ENCODE measurements at regions not wholly inside any gene's neighbourhood (a gene's known extent, or its start where the extent isn't known, plus 50 kb on each side); places are given as distances from the start of the nearest gene placed in this dataset.

- H3K27ac ChIP-seq (ENCODE audit: low read depth, low read length) = no peak overlapping the region
- H3K4me3 ChIP-seq (ENCODE audit: low read depth in 1 of 5, low read length in 5 of 5) = no peak overlapping the region
- no peak overlapping the region for H3K9ac ChIP-seq (ENCODE audit: low read length in 5 of 5)
- H3K4me1 ChIP-seq (ENCODE audit: control insufficient read depth in 5 of 5, insufficient read depth in 5 of 5, low read length in 5 of 5) = peaks cover 0 to 17% (median 8%) of the 10 kb centered on the region in 5 donors
- no peaks in the 10 kb centered on the region for H3K27me3 ChIP-seq (ENCODE audit: control insufficient read depth in 5 of 5, insufficient read depth in 4 of 5, low read length in 5 of 5)
- H3K9me3 ChIP-seq (ENCODE audit: control insufficient read depth in 5 of 5, low read length in 5 of 5) = no peaks in the 10 kb centered on the region
- H3K36me3 ChIP-seq (ENCODE audit: control insufficient read depth in 5 of 5, insufficient read depth in 5 of 5, low read length in 5 of 5) = peaks cover 0 to 15% (median 5%) of the 10 kb centered on the region in 5 donors
Observed at GRCh38 chr2:196248467-196249094, 77.2 kb upstream of the STK17B start.

GRCh38 chr2:196249171-196249570 is 77.8 kb upstream of the STK17B start:
- Histone ChIP-seq H3K9me3 (ENCODE audit: control insufficient read depth in 5 of 5, low read length in 5 of 5) (no peaks in the 10 kb centered on the region), H3K4me3 (ENCODE audit: low read depth in 1 of 5, low read length in 5 of 5) (no peak overlapping the region), H3K9ac (ENCODE audit: low read length in 5 of 5) (no peak overlapping the region), H3K27me3 (ENCODE audit: control insufficient read depth in 5 of 5, insufficient read depth in 4 of 5, low read length in 5 of 5) (no peaks in the 10 kb centered on the region), H3K4me1 (ENCODE audit: control insufficient read depth in 5 of 5, insufficient read depth in 5 of 5, low read length in 5 of 5) (peaks cover 0 to 17% (median 8%) of the 10 kb centered on the region in 5 donors), H3K36me3 (ENCODE audit: control insufficient read depth in 5 of 5, insufficient read depth in 5 of 5, low read length in 5 of 5) (peaks cover 0 to 18% (median 7%) of the 10 kb centered on the region in 5 donors), H3K27ac (ENCODE audit: low read depth, low read length) (no peak overlapping the region)

- Histone ChIP-seq H3K9ac (ENCODE audit: low read length in 5 of 5) (no peak overlapping the region), H3K27ac (ENCODE audit: low read depth, low read length) (no peak overlapping the region), H3K36me3 (ENCODE audit: control insufficient read depth in 5 of 5, insufficient read depth in 5 of 5, low read length in 5 of 5) (peaks cover 0 to 18% (median 7%) of the 10 kb centered on the region in 5 donors), H3K4me3 (ENCODE audit: low read depth in 1 of 5, low read length in 5 of 5) (no peak overlapping the region), H3K4me1 (ENCODE audit: control insufficient read depth in 5 of 5, insufficient read depth in 5 of 5, low read length in 5 of 5) (peaks cover 0 to 17% (median 8%) of the 10 kb centered on the region in 5 donors), H3K9me3 (ENCODE audit: control insufficient read depth in 5 of 5, low read length in 5 of 5) (no peaks in the 10 kb centered on the region), H3K27me3 (ENCODE audit: control insufficient read depth in 5 of 5, insufficient read depth in 4 of 5, low read length in 5 of 5) (no peaks in the 10 kb centered on the region)
Observed at GRCh38 chr2:196249860-196250259, 78.5 kb upstream of the STK17B start.

- Histone ChIP-seq H3K27me3 (ENCODE audit: control insufficient read depth in 5 of 5, insufficient read depth in 4 of 5, low read length in 5 of 5) (no peaks in the 10 kb centered on the region), H3K4me1 (ENCODE audit: control insufficient read depth in 5 of 5, insufficient read depth in 5 of 5, low read length in 5 of 5) (peaks cover 0 to 17% (median 8%) of the 10 kb centered on the region in 5 donors), H3K4me3 (ENCODE audit: low read depth in 1 of 5, low read length in 5 of 5) (no peak overlapping the region), H3K9ac (ENCODE audit: low read length in 5 of 5) (no peak overlapping the region), H3K27ac (ENCODE audit: low read depth, low read length) (no peak overlapping the region), H3K9me3 (ENCODE audit: control insufficient read depth in 5 of 5, low read length in 5 of 5) (no peaks in the 10 kb centered on the region), H3K36me3 (ENCODE audit: control insufficient read depth in 5 of 5, insufficient read depth in 5 of 5, low read length in 5 of 5) (peaks cover 0 to 18% (median 7%) of the 10 kb centered on the region in 5 donors)
Observed at GRCh38 chr2:196251132-196251531, 79.8 kb upstream of the STK17B start.

- Histone ChIP-seq H3K9me3 (ENCODE audit: control insufficient read depth in 5 of 5, low read length in 5 of 5) (no peaks in the 10 kb centered on the region), H3K27me3 (ENCODE audit: control insufficient read depth in 5 of 5, insufficient read depth in 4 of 5, low read length in 5 of 5) (no peaks in the 10 kb centered on the region), H3K4me3 (ENCODE audit: low read depth in 1 of 5, low read length in 5 of 5) (no peak overlapping the region), H3K9ac (ENCODE audit: low read length in 5 of 5) (no peak overlapping the region), H3K36me3 (ENCODE audit: control insufficient read depth in 5 of 5, insufficient read depth in 5 of 5, low read length in 5 of 5) (peaks cover 0 to 18% (median 7%) of the 10 kb centered on the region in 5 donors), H3K27ac (ENCODE audit: low read depth, low read length) (no peak overlapping the region), H3K4me1 (ENCODE audit: control insufficient read depth in 5 of 5, insufficient read depth in 5 of 5, low read length in 5 of 5) (peaks cover 0 to 13% (median 3%) of the 10 kb centered on the region in 5 donors)
Observed at GRCh38 chr2:196252408-196253115, 81.2 kb upstream of the STK17B start.

- H3K9me3 ChIP-seq (ENCODE audit: control insufficient read depth in 5 of 5, low read length in 5 of 5) = no peaks in the 10 kb centered on the region
- peaks cover 0 to 8% (median 0%) of the 10 kb centered on the region in 5 donors for H3K4me1 ChIP-seq (ENCODE audit: control insufficient read depth in 5 of 5, insufficient read depth in 5 of 5, low read length in 5 of 5)
- H3K9ac ChIP-seq (ENCODE audit: low read length in 5 of 5) = no peak overlapping the region
- H3K36me3 ChIP-seq (ENCODE audit: control insufficient read depth in 5 of 5, insufficient read depth in 5 of 5, low read length in 5 of 5) = peaks cover 0 to 18% (median 7%) of the 10 kb centered on the region in 5 donors
- H3K27me3 ChIP-seq (ENCODE audit: control insufficient read depth in 5 of 5, insufficient read depth in 4 of 5, low read length in 5 of 5) = no peaks in the 10 kb centered on the region
- H3K4me3 ChIP-seq (ENCODE audit: low read depth in 1 of 5, low read length in 5 of 5) = no peak overlapping the region
- H3K27ac ChIP-seq (ENCODE audit: low read depth, low read length) = no peak overlapping the region
Observed at GRCh38 chr2:196253116-196253480, 81.7 kb upstream of the STK17B start.

GRCh38 chr2:196256585-196256984 is 85.2 kb upstream of the STK17B start:
- H3K36me3 ChIP-seq (ENCODE audit: control insufficient read depth in 5 of 5, insufficient read depth in 5 of 5, low read length in 5 of 5) = peaks cover 0 to 18% (median 3%) of the 10 kb centered on the region in 5 donors
- no peaks in the 10 kb centered on the region for H3K27me3 ChIP-seq (ENCODE audit: control insufficient read depth in 5 of 5, insufficient read depth in 4 of 5, low read length in 5 of 5)
- no peak overlapping the region for H3K27ac ChIP-seq (ENCODE audit: low read depth, low read length)
- no peaks in the 10 kb centered on the region for H3K9me3 ChIP-seq (ENCODE audit: control insufficient read depth in 5 of 5, low read length in 5 of 5)
- no peak overlapping the region for H3K4me3 ChIP-seq (ENCODE audit: low read depth in 1 of 5, low read length in 5 of 5)
- no peaks in the 10 kb centered on the region for H3K4me1 ChIP-seq (ENCODE audit: control insufficient read depth in 5 of 5, insufficient read depth in 5 of 5, low read length in 5 of 5)
- H3K9ac ChIP-seq (ENCODE audit: low read length in 5 of 5) = no peak overlapping the region

- no peaks in the 10 kb centered on the region for H3K27me3 ChIP-seq (ENCODE audit: control insufficient read depth in 5 of 5, insufficient read depth in 4 of 5, low read length in 5 of 5)
- no peak overlapping the region for H3K9ac ChIP-seq (ENCODE audit: low read length in 5 of 5)
- no peaks in the 10 kb centered on the region for H3K9me3 ChIP-seq (ENCODE audit: control insufficient read depth in 5 of 5, low read length in 5 of 5)
- H3K27ac ChIP-seq (ENCODE audit: low read depth, low read length) = no peak overlapping the region
- no peaks in the 10 kb centered on the region for H3K4me1 ChIP-seq (ENCODE audit: control insufficient read depth in 5 of 5, insufficient read depth in 5 of 5, low read length in 5 of 5)
- H3K4me3 ChIP-seq (ENCODE audit: low read depth in 1 of 5, low read length in 5 of 5) = no peak overlapping the region
- H3K36me3 ChIP-seq (ENCODE audit: control insufficient read depth in 5 of 5, insufficient read depth in 5 of 5, low read length in 5 of 5) = peaks cover 0 to 18% (median 3%) of the 10 kb centered on the region in 5 donors
Observed at GRCh38 chr2:196257086-196257485, 85.7 kb upstream of the STK17B start.

GRCh38 chr2:196258407-196258806 is 87.0 kb upstream of the STK17B start:
- Histone ChIP-seq H3K9ac (ENCODE audit: low read length in 5 of 5) (no peak overlapping the region), H3K4me3 (ENCODE audit: low read depth in 1 of 5, low read length in 5 of 5) (no peak overlapping the region), H3K4me1 (ENCODE audit: control insufficient read depth in 5 of 5, insufficient read depth in 5 of 5, low read length in 5 of 5) (peaks cover 0 to 5% (median 0%) of the 10 kb centered on the region in 5 donors), H3K27me3 (ENCODE audit: control insufficient read depth in 5 of 5, insufficient read depth in 4 of 5, low read length in 5 of 5) (no peaks in the 10 kb centered on the region), H3K9me3 (ENCODE audit: control insufficient read depth in 5 of 5, low read length in 5 of 5) (no peaks in the 10 kb centered on the region), H3K36me3 (ENCODE audit: control insufficient read depth in 5 of 5, insufficient read depth in 5 of 5, low read length in 5 of 5) (peaks cover 0 to 5% (median 3%) of the 10 kb centered on the region in 5 donors), H3K27ac (ENCODE audit: low read depth, low read length) (no peak overlapping the region)

Measured in subcutaneous abdominal adipose tissue (tissue), 5 donors.